ENCODE measurements at regions not wholly inside any gene's neighbourhood (a gene's known extent, or its start where the extent isn't known, plus 50 kb on each side); places are given as distances from the start of the nearest gene placed in this dataset.
"Not testable (repeated sequence)": the region's sequence is repeated elsewhere in the genome, so short reads cannot be mapped to it uniquely, and the experiment has no call there.

GRCh38 chr20:30581839-30582238 lies 675.6 kb upstream of the DEFB115 start:
- TF ChIP-seq, protein P1, sequence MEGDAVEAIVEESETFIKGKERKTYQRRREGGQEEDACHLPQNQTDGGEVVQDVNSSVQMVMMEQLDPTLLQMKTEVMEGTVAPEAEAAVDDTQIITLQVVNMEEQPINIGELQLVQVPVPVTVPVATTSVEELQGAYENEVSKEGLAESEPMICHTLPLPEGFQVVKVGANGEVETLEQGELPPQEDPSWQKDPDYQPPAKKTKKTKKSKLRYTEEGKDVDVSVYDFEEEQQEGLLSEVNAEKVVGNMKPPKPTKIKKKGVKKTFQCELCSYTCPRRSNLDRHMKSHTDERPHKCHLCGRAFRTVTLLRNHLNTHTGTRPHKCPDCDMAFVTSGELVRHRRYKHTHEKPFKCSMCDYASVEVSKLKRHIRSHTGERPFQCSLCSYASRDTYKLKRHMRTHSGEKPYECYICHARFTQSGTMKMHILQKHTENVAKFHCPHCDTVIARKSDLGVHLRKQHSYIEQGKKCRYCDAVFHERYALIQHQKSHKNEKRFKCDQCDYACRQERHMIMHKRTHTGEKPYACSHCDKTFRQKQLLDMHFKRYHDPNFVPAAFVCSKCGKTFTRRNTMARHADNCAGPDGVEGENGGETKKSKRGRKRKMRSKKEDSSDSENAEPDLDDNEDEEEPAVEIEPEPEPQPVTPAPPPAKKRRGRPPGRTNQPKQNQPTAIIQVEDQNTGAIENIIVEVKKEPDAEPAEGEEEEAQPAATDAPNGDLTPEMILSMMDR (conservative IDR thresholded peaks at IDR 0.05 in 1 of 2, IDR thresholded peaks at IDR 0.05 in 1 of 2; ENCODE audit: extremely low read depth in 1 of 2, insufficient read depth in 1 of 2, low read depth in 1 of 2, low read length in 2 of 2): not testable (repeated sequence)
- TF ChIP-seq EZH2 (IDR thresholded peaks at IDR 0.05; ENCODE audit: borderline replicate concordance, low read length): not testable (repeated sequence)
